ENCODE measurements at regions not wholly inside any gene's neighbourhood (a gene's known extent, or its start where the extent isn't known, plus 50 kb on each side); places are given as distances from the start of the nearest gene placed in this dataset.

DNA sequence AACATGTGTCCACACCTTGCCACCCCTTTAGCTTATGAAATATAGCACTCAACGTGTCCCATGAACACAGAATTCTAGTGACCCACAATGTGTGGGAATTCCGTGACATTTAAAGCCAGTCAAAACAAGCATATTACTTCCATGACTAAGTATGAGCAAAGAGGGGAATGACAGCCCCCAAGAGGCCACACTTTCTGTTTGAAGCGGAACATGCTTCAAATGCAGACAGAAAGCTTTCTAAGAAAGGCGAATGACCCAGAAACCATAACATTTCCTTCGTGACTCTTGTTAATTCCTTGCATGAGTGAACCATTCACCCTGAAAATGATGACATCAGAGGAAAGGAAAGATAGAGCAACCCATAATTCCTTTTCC is 122.0 kb upstream of the FNDC3A start:
- TF ChIP-seq POLR2AphosphoS5 (IDR thresholded peaks at IDR 0.05; ENCODE audit: low read depth, low read length) (no peak), POLR2A (IDR thresholded peaks at IDR 0.05; ENCODE audit: low read depth, low read length) (no peak), TAF1 (IDR thresholded peaks at IDR 0.05; ENCODE audit: borderline replicate concordance, low read depth, low read length) (no peak)
